HepG2 (cell line): ENCODE measurements at regions not wholly inside any gene's neighbourhood (a gene's known extent, or its start where the extent isn't known, plus 50 kb on each side); places are given as distances from the start of the nearest gene placed in this dataset.
A peak's percentile ranks its signal among the peaks of the same experiment; 100 is the strongest.

Experiments
- ATAC-seq: fragments of 200-7000 bp; cut with Tn5 transposase; 3 replicates; pipeline ENCODE4 v1.9.1; 2020; ENCODE audit warnings: mild to moderate bottlenecking, moderate library complexity
- BruUV-seq: library from RNA; stranded (reverse); fragments of 400-500 nt; replicated peaks from 2 replicates; lab custom pipeline; 2021; lab: Mats Ljungman, UMichigan
- CTCF ChIA-PET: fragments of 300-600 bp; formaldehyde crosslinking; extraction: SDS; loops from one replicate; lab custom pipeline; 2021; ENCODE audit warnings: low total read pairs, inconsistent platforms, low intra/inter-chr PET ratio; lab: Yijun Ruan, JAX
- POLR2A ChIA-PET: fragments of 350-600 bp; sonication (Branson Sonifier 250); formaldehyde crosslinking; loops from one replicate; lab custom pipeline; 2020; ENCODE audit warnings: antibody characterized with exemption, inconsistent platforms; lab: Yijun Ruan, JAX
- DNase-seq: peaks from one replicate; pipeline ENCODE4 v3.0.0-alpha.2; 2015; ENCODE audit warnings: low spot score
- FAIRE-seq: peaks from 3 replicates; lab custom pipeline; 2011; peaks lifted over from hg19 to GRCh38; lab: Jason Lieb, UNC
- H2AFZ ChIP-seq: one replicate; pipeline ENCODE4 v1.6.1; 2011; ENCODE audit warnings: low read length, inconsistent platforms
- H3K27ac ChIP-seq: fragments of 300-600 bp; 3 replicates; pipeline ENCODE4 v1.8.0; 2011; ENCODE audit warnings: mixed run types, mild to moderate bottlenecking, mixed read lengths, low read length, inconsistent platforms; ENCODE audit not compliant: insufficient read depth; ENCODE audit errors: extremely low read length
- H3K27me3 ChIP-seq, 2 experiments: fragments of 200-600 bp in 1 of 2; 2 replicates in 1 of 2; 3 replicates in 1 of 2; pipeline versions ENCODE4 v1.6.0 to v1.8.0; 2011; ENCODE audit warnings: low read length in 2 of 2, mild to moderate bottlenecking in 2 of 2, moderate library complexity in 2 of 2, inconsistent platforms in 1 of 2; ENCODE audit not compliant: insufficient read depth in 2 of 2, control insufficient read depth in 1 of 2
- H3K36me3 ChIP-seq, 2 experiments: fragments of 200-600 bp in 1 of 2; replicated peaks in 1 of 2; 2 replicates in 1 of 2; 3 replicates in 1 of 2; pipeline versions ENCODE4 v1.5.1 to v1.8.0; 2011; ENCODE audit warnings: low read length in 2 of 2, inconsistent platforms in 1 of 2; ENCODE audit not compliant: insufficient read depth in 2 of 2, control insufficient read depth in 1 of 2
- H3K4me1 ChIP-seq: 2 replicates; pipeline ENCODE4 v1.5.1; 2012; ENCODE audit warnings: low read length, inconsistent platforms; ENCODE audit not compliant: insufficient read depth
- H3K4me2 ChIP-seq: 2 replicates; pipeline ENCODE4 v1.6.0; 2011; ENCODE audit warnings: low read depth, low read length, inconsistent platforms
- H3K4me3 ChIP-seq, 3 experiments: fragments of 200-600 bp in 1 of 3; sonication (generic), shearing (Covaris generic) in 1 of 3; replicated peaks in 1 of 3; 2 replicates each; pipeline ENCODE4 v1.5.1; 2011 to 2016; ENCODE audit warnings: low read length in 3 of 3, inconsistent platforms in 2 of 3, low read depth in 2 of 3, mild to moderate bottlenecking in 2 of 3, control low read depth in 1 of 3, mixed read lengths in 1 of 3; ENCODE audit not compliant: insufficient read depth in 1 of 3
- H3K79me2 ChIP-seq: one replicate; pipeline ENCODE4 v1.6.1; 2011; ENCODE audit warnings: low read length, inconsistent platforms; ENCODE audit not compliant: insufficient read depth
- H3K9ac ChIP-seq: 2 replicates; pipeline ENCODE4 v1.6.0; 2011; ENCODE audit warnings: mild to moderate bottlenecking, low read depth, low read length, inconsistent platforms; ENCODE audit not compliant: insufficient read depth
- H3K9me3 ChIP-seq: 2 replicates; pipeline ENCODE4 v1.5.1; 2012; ENCODE audit warnings: mild to moderate bottlenecking, low read length
- H4K20me1 ChIP-seq: 2 replicates; pipeline ENCODE4 v1.6.0; 2011; ENCODE audit warnings: inconsistent platforms, mild to moderate bottlenecking, low read length, moderate library complexity; ENCODE audit not compliant: insufficient read depth
- FOXO4 ChIP-seq: sonication (generic); formaldehyde crosslinking; conservative IDR thresholded peaks from 2 replicates; pipeline ENCODE4 v1.8.1; 2023; ENCODE audit warnings: missing genetic modification reagents
- NAIF1 ChIP-seq: sonication (generic); formaldehyde crosslinking; IDR thresholded peaks from 2 replicates; pipeline ENCODE4 v1.5.0; 2020; ENCODE audit warnings: mild to moderate bottlenecking, missing genetic modification reagents, borderline replicate concordance
- NCOR1 ChIP-seq: fragments of 200-600 bp; sonication (generic); IDR thresholded peaks from 2 replicates; pipeline ENCODE4 v1.7.0; 2017; ENCODE audit warnings: antibody characterized with exemption, low read length, borderline replicate concordance
- NR2F6 ChIP-seq, 2 experiments: IDR thresholded peaks; 2 replicates each; pipeline ENCODE4 v1.6.1; 2016; ENCODE audit warnings: antibody characterized with exemption in 1 of 2, mild to moderate bottlenecking in 1 of 2
- RARA ChIP-seq: IDR thresholded peaks from 2 replicates; pipeline ENCODE4 v1.6.1; 2016; ENCODE audit warnings: missing genetic modification reagents, missing compliant biosample characterization
- TEAD3 ChIP-seq: optimal IDR thresholded peaks from 2 replicates; pipeline ENCODE3; 2016; ENCODE audit warnings: borderline replicate concordance
- ZNF10 ChIP-seq: sonication (generic); formaldehyde crosslinking; IDR thresholded peaks from 2 replicates; pipeline ENCODE4 v1.4.0; 2020; ENCODE audit warnings: mild to moderate bottlenecking, low read depth, missing genetic modification reagents, borderline replicate concordance
- WGBS: methylation state at CpG from one replicate; pipeline ENCODE4 v1.1.6; 2017; ENCODE audit warnings: low lambda C conversion rate; 5-methylcytosine and 5-hydroxymethylcytosine counted together
- in situ Hi-C: cut with HindIII; loops from 2 replicates; pipeline ENCODE4 v1.10.0; 2017; ENCODE audit warnings: low pct_unique_long_range_greater_than_20kb; ENCODE audit not compliant: extremely low pct_ligation_motif_present
- intact Hi-C: fragments of 100-400 bp; cut with micrococcal nuclease; formaldehyde crosslinking; loops from one replicate; pipeline ENCODE4 v1.10.0; 2022; ENCODE audit not compliant: unreplicated experiment

- 27% methylated on average over 10 of the region's 10 CpGs for WGBS
- POLR2A ChIA-PET = interaction anchor here (1.1 kb wide), 1 partner anchor 116 kb away, joined by 4 read pairs; the partner anchor contains the start of gene ZFP36L2
- CTCF ChIA-PET = no interaction called here
- in situ Hi-C loops = no loop called here
- no peak overlapping the region for H3K9ac ChIP-seq
- BruUV-seq = no TSS peak
- DNase-seq (peak; percentile 50), ATAC-seq (no peak)
- TF ChIP-seq TEAD3 (peak; percentile 41), NR2F6 (IDR thresholded peaks at IDR 0.05) (no peak), NR2F6 (CRISPR knock-in tag; IDR thresholded peaks at IDR 0.05) (0 out of 2 replicates have a peak, but pooled peaks have one; percentile 21), FOXO4 (CRISPR knock-in tag) (0 out of 2 replicates have a peak, but pooled peaks have one; percentile 60), NAIF1 (CRISPR knock-in tag) (no peak), RARA (CRISPR knock-in tag) (peak; percentile 71), ZNF10 (CRISPR knock-in tag) (no peak), NCOR1 (no peak)
- TF ChIP-seq, all 625 proteins: peak for 4
- intact Hi-C loops = loop anchor here (5.0 kb wide), 1 partner anchor 133 kb away; no protein-coding TSS in a partner anchor
- Histone ChIP-seq H3K4me3 (no peak overlapping the region), H2AFZ (no peak overlapping the region), H3K79me2 (no peaks in the 10 kb centered on the region), H3K4me1 (peaks cover 74% of the 10 kb centered on the region), H3K9me3 (no peaks in the 10 kb centered on the region), H3K36me3 (no peaks in the 10 kb centered on the region), H4K20me1 (no peaks in the 10 kb centered on the region), H3K27ac (no peak overlapping the region), H3K27me3 (no peaks in the 10 kb centered on the region), H3K4me2 (peak overlapping the region; percentile 33)
- FAIRE-seq = peak; percentile 37
Observed at GRCh38 chr2:43110442-43110871, 115.9 kb downstream of the ZFP36L2 start.
